ENCODE measurements at regions not wholly inside any gene's neighbourhood (a gene's known extent, or its start where the extent isn't known, plus 50 kb on each side); places are given as distances from the start of the nearest gene placed in this dataset.
"Not testable (repeated sequence)": the region's sequence is repeated elsewhere in the genome, so short reads cannot be mapped to it uniquely, and the experiment has no call there.

- DNase-seq = not testable (repeated sequence)
Measured at GRCh38 chr1:157205982-157206381, 67.8 kb upstream of the ETV3 start.

GRCh38 chr1:157203166-157203565, 65.0 kb upstream of the ETV3 start:
- DNase-seq = no peak

- DNase-seq = no peak
Measured at GRCh38 chr1:157202331-157202730, 64.1 kb upstream of the ETV3 start.

- DNase-seq = no peak
Measured at GRCh38 chr1:157201767-157202166, 63.6 kb upstream of the ETV3 start.

- no peak for DNase-seq
Measured at GRCh38 chr1:157200451-157200850, 62.3 kb upstream of the ETV3 start.

GRCh38 chr1:157199421-157199755, 61.2 kb upstream of the ETV3 start:
- no peak for DNase-seq

- DNase-seq = no peak
Measured at GRCh38 chr1:157198619-157199420, 60.6 kb upstream of the ETV3 start.

GRCh38 chr1:157197906-157198435, 59.8 kb upstream of the ETV3 start:
- no peak for DNase-seq

GRCh38 chr1:157196670-157197456, 58.7 kb upstream of the ETV3 start:
- not testable (repeated sequence) for DNase-seq

- no peak for DNase-seq
Measured at GRCh38 chr1:157196245-157196543, 58.0 kb upstream of the ETV3 start.

GRCh38 chr1:157195521-157196244, 57.5 kb upstream of the ETV3 start:
- DNase-seq = no peak

GRCh38 chr1:157194731-157195520, 56.7 kb upstream of the ETV3 start:
- no peak for DNase-seq

- peak; percentile 58 for DNase-seq
Measured at GRCh38 chr1:157193702-157194391, 55.7 kb upstream of the ETV3 start.

- no peak for DNase-seq
Measured at GRCh38 chr1:157193219-157193618, 55.0 kb upstream of the ETV3 start.

GRCh38 chr1:157189986-157190982, 52.1 kb upstream of the ETV3 start:
- no peak for DNase-seq

- DNase-seq = no peak
Measured at GRCh38 chr1:157189096-157189495, 50.9 kb upstream of the ETV3 start.
